ENCODE measurements at regions not wholly inside any gene's neighbourhood (a gene's known extent, or its start where the extent isn't known, plus 50 kb on each side); places are given as distances from the start of the nearest gene placed in this dataset.

DNA sequence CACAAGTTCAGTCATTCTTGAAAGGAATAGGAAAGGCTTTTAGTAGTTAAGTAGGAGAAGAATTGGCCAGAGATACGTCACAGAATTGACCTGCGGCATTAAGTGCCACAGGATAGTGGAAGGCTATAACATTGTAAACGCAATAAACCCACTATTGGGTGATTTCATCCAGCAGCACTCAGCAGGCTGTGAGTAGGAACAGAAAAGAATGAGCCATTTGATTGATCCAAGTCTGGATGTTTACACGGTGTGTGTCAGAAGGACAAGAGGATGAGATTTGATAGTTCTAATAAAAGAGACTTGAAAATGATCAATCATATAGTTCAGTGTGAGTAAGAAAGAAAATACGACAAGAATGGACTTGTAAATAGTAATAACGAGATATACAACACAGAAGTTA lies 110.0 kb upstream of the MTAP start:
- TF ChIP-seq, protein P1, sequence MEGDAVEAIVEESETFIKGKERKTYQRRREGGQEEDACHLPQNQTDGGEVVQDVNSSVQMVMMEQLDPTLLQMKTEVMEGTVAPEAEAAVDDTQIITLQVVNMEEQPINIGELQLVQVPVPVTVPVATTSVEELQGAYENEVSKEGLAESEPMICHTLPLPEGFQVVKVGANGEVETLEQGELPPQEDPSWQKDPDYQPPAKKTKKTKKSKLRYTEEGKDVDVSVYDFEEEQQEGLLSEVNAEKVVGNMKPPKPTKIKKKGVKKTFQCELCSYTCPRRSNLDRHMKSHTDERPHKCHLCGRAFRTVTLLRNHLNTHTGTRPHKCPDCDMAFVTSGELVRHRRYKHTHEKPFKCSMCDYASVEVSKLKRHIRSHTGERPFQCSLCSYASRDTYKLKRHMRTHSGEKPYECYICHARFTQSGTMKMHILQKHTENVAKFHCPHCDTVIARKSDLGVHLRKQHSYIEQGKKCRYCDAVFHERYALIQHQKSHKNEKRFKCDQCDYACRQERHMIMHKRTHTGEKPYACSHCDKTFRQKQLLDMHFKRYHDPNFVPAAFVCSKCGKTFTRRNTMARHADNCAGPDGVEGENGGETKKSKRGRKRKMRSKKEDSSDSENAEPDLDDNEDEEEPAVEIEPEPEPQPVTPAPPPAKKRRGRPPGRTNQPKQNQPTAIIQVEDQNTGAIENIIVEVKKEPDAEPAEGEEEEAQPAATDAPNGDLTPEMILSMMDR (CRISPR knock-in tag; IDR thresholded peaks at IDR 0.05), result no peak
- no peak for TF ChIP-seq ZNF3 (CRISPR knock-in tag; IDR thresholded peaks at IDR 0.05)
- no peak for TF ChIP-seq DR1 (CRISPR knock-in tag; IDR thresholded peaks at IDR 0.05)
- no peak for TF ChIP-seq SUZ12 (IDR thresholded peaks at IDR 0.05; ENCODE audit: low read depth, low read length)
- no peak for TF ChIP-seq POLR2A (IDR thresholded peaks at IDR 0.05; ENCODE audit: insufficient read depth in 1 of 2, low read depth in 2 of 2, low read length in 2 of 2)
- TF ChIP-seq CEBPB (IDR thresholded peaks at IDR 0.05; ENCODE audit: borderline replicate concordance, low read depth, low read length), result no peak
- no peak for TF ChIP-seq SCMH1 (CRISPR knock-in tag; IDR thresholded peaks at IDR 0.05; ENCODE audit: borderline replicate concordance)
- TF ChIP-seq POLR2AphosphoS5 (IDR thresholded peaks at IDR 0.05; ENCODE audit: low read depth, low read length), result no peak
- no peak for TF ChIP-seq RXRA (CRISPR knock-in tag; IDR thresholded peaks at IDR 0.05)
- no peak for TF ChIP-seq NR2C2 (CRISPR knock-in tag; IDR thresholded peaks at IDR 0.05; ENCODE audit: borderline replicate concordance)
- no peak for TF ChIP-seq SMC3 (IDR thresholded peaks at IDR 0.05; ENCODE audit: low read length)
- TF ChIP-seq JUN (CRISPR knock-in tag; IDR thresholded peaks at IDR 0.05), result no peak
- TF ChIP-seq, protein P2, sequence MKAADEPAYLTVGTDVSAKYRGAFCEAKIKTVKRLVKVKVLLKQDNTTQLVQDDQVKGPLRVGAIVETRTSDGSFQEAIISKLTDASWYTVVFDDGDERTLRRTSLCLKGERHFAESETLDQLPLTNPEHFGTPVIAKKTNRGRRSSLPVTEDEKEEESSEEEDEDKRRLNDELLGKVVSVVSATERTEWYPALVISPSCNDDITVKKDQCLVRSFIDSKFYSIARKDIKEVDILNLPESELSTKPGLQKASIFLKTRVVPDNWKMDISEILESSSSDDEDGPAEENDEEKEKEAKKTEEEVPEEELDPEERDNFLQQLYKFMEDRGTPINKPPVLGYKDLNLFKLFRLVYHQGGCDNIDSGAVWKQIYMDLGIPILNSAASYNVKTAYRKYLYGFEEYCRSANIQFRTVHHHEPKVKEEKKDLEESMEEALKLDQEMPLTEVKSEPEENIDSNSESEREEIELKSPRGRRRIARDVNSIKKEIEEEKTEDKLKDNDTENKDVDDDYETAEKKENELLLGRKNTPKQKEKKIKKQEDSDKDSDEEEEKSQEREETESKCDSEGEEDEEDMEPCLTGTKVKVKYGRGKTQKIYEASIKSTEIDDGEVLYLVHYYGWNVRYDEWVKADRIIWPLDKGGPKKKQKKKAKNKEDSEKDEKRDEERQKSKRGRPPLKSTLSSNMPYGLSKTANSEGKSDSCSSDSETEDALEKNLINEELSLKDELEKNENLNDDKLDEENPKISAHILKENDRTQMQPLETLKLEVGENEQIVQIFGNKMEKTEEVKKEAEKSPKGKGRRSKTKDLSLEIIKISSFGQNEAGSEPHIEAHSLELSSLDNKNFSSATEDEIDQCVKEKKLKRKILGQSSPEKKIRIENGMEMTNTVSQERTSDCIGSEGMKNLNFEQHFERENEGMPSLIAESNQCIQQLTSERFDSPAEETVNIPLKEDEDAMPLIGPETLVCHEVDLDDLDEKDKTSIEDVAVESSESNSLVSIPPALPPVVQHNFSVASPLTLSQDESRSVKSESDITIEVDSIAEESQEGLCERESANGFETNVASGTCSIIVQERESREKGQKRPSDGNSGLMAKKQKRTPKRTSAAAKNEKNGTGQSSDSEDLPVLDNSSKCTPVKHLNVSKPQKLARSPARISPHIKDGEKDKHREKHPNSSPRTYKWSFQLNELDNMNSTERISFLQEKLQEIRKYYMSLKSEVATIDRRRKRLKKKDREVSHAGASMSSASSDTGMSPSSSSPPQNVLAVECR (CRISPR knock-in tag; IDR thresholded peaks at IDR 0.05; ENCODE audit: borderline replicate concordance), result no peak

Measured in HepG2 (cell line).